K562 (cell line): ENCODE measurements at regions not wholly inside any gene's neighbourhood (a gene's known extent, or its start where the extent isn't known, plus 50 kb on each side); places are given as distances from the start of the nearest gene placed in this dataset.
A peak's percentile ranks its signal among the peaks of the same experiment; 100 is the strongest.

Experiments used
- ATAC-seq: fragments of 200-7000 bp; cut with Tn5 transposase; 3 replicates; pipeline ENCODE4 v1.9.1; 2020; ENCODE audit warnings: moderate library complexity
- BruUV-seq: library from RNA; stranded (reverse); fragments of 400-500 nt; replicated peaks from 2 replicates; lab custom pipeline; 2021; lab: Mats Ljungman, UMichigan
- CTCF ChIA-PET: fragments of 300-600 bp; formaldehyde crosslinking; extraction: SDS; loops from one replicate; lab custom pipeline; 2021; ENCODE audit warnings: low intra/inter-chr PET ratio; lab: Yijun Ruan, JAX
- POLR2A ChIA-PET: fragments of 300-600, 350-650 bp; sonication (Branson Sonifier 250); formaldehyde crosslinking; extraction: SDS; loops from one replicate; lab custom pipeline; 2021; ENCODE audit warnings: antibody characterized with exemption, inconsistent platforms; lab: Yijun Ruan, JAX
- DNase-seq, 4 experiments: peaks; one replicate each; pipeline versions ENCODE4 v3.0.0 to v3.0.0-alpha.2; 2011 to 2018; ENCODE audit warnings: low spot score in 3 of 4, mixed read lengths in 3 of 4; ENCODE audit errors: extremely low read depth in 1 of 4
- FAIRE-seq: peaks from 2 replicates; lab custom pipeline; 2011; peaks lifted over from hg19 to GRCh38; lab: Jason Lieb, UNC
- H2AFZ ChIP-seq: 2 replicates; pipeline ENCODE4 v1.6.0; 2011; ENCODE audit warnings: low read depth, low read length, control low read depth, inconsistent platforms
- H3K27ac ChIP-seq: fragments of 200-600 bp; 3 replicates; pipeline ENCODE4 v1.8.0; 2011; ENCODE audit warnings: low read depth, mild to moderate bottlenecking, control low read depth, inconsistent platforms, low read length, moderate library complexity, mixed read lengths; ENCODE audit errors: extremely low read depth
- H3K27me3 ChIP-seq, 2 experiments: fragments of 300-600 bp in 1 of 2; 2 replicates in 1 of 2; 3 replicates in 1 of 2; pipeline versions ENCODE4 v1.6.0 to v1.8.0; 2011; ENCODE audit warnings: inconsistent platforms in 2 of 2, low read length in 2 of 2, mild to moderate bottlenecking in 1 of 2, mixed read lengths in 1 of 2, moderate library complexity in 1 of 2; ENCODE audit not compliant: control insufficient read depth in 2 of 2, insufficient read depth in 2 of 2
- H3K36me3 ChIP-seq: fragments of 300-600 bp; 3 replicates; pipeline ENCODE4 v1.8.0; 2011; ENCODE audit warnings: mild to moderate bottlenecking, low read length, inconsistent platforms; ENCODE audit not compliant: control insufficient read depth, insufficient read depth
- H3K4me1 ChIP-seq, 2 experiments: fragments of 200-600 bp in 1 of 2; replicated peaks in 1 of 2; 2 replicates in 1 of 2; 3 replicates in 1 of 2; pipeline versions ENCODE4 v1.5.1 to v1.8.0; 2011; ENCODE audit warnings: inconsistent platforms in 2 of 2, low read length in 2 of 2, mild to moderate bottlenecking in 1 of 2, mixed read lengths in 1 of 2, moderate library complexity in 1 of 2; ENCODE audit not compliant: control insufficient read depth in 2 of 2, insufficient read depth in 2 of 2
- H3K4me2 ChIP-seq: 2 replicates; pipeline ENCODE4 v1.6.1; 2011; ENCODE audit warnings: low read length, control low read depth, inconsistent platforms, mixed read lengths; ENCODE audit not compliant: insufficient read depth
- H3K4me3 ChIP-seq: fragments of 200-600 bp; sonication (generic), shearing (Covaris generic); 2 replicates; pipeline ENCODE4 v1.5.1; 2016; ENCODE audit warnings: control low read depth, inconsistent platforms
- H3K79me2 ChIP-seq: fragments of 200-600 bp; 3 replicates; pipeline ENCODE4 v1.8.0; 2011; ENCODE audit warnings: low read length, inconsistent platforms; ENCODE audit not compliant: control insufficient read depth, insufficient read depth
- H3K9ac ChIP-seq, 2 experiments: 2 replicates each; pipeline versions ENCODE4 v1.6.0 to v1.6.1; 2011; ENCODE audit warnings: low read depth in 2 of 2, low read length in 2 of 2, control low read depth in 1 of 2, inconsistent platforms in 1 of 2, mild to moderate bottlenecking in 1 of 2, mixed read lengths in 1 of 2; ENCODE audit not compliant: insufficient read depth in 1 of 2
- H3K9me1 ChIP-seq: one replicate; pipeline ENCODE4 v1.6.0; 2011; ENCODE audit warnings: inconsistent platforms, mild to moderate bottlenecking, low read length, moderate library complexity; ENCODE audit not compliant: control insufficient read depth, insufficient read depth
- H3K9me3 ChIP-seq: replicated peaks from 2 replicates; pipeline ENCODE4 v1.5.1; 2011; ENCODE audit warnings: low read depth, low read length, inconsistent platforms; ENCODE audit not compliant: control insufficient read depth, insufficient read depth
- H4K20me1 ChIP-seq: replicated peaks from 2 replicates; pipeline ENCODE4 v1.6.1; 2011; ENCODE audit warnings: low read length, inconsistent platforms, mixed read lengths; ENCODE audit not compliant: control insufficient read depth, insufficient read depth
- ATF2 ChIP-seq: sonication (generic); formaldehyde crosslinking; IDR thresholded peaks from 2 replicates; pipeline ENCODE4 v1.8.1; 2022; ENCODE audit warnings: missing genetic modification reagents
- CBFA2T2 ChIP-seq: fragments of 450-650 bp; conservative IDR thresholded peaks from 2 replicates; pipeline ENCODE4 v1.6.1; 2017; ENCODE audit warnings: mild to moderate bottlenecking
- ELF2 ChIP-seq: fragments of 250-450 bp; sonication (Bioruptor Pico); IDR thresholded peaks from 2 replicates; pipeline ENCODE4 v1.5.0; 2021; ENCODE audit warnings: mild to moderate bottlenecking
- FOSL1 ChIP-seq: fragments of 200-800 bp; sonication (Bioruptor generic); conservative IDR thresholded peaks from 2 replicates; pipeline ENCODE4 v1.6.1; 2016; ENCODE audit warnings: missing genetic modification characterization, missing compliant biosample characterization
- L3MBTL2 ChIP-seq: fragments of 450-650 bp; IDR thresholded peaks from 2 replicates; pipeline ENCODE4 v1.6.1; 2016; ENCODE audit warnings: mild to moderate bottlenecking, moderate library complexity
- SIX5 ChIP-seq, 2 experiments: IDR thresholded peaks; 2 replicates each; pipeline ENCODE4 v1.6.1; 2011; ENCODE audit warnings: low read length in 2 of 2, borderline replicate concordance in 1 of 2, low read depth in 1 of 2, mild to moderate bottlenecking in 1 of 2, moderate library complexity in 1 of 2; ENCODE audit not compliant: insufficient read depth in 1 of 2
- SNAPC5 ChIP-seq: fragments of 250-450 bp; sonication (Bioruptor Pico); IDR thresholded peaks from 2 replicates; pipeline ENCODE4 v1.8.0; 2021; ENCODE audit warnings: moderate library complexity, mild to moderate bottlenecking, inconsistent platforms
- TOE1 ChIP-seq, 2 experiments: fragments of 450-650 bp in 1 of 2; sonication (generic) in 1 of 2; formaldehyde crosslinking in 1 of 2; IDR thresholded peaks; 2 replicates each; pipeline versions ENCODE4 v1.7.1 to v1.8.0; 2016 to 2022; ENCODE audit warnings: borderline replicate concordance in 2 of 2, mild to moderate bottlenecking in 2 of 2, antibody characterized with exemption in 1 of 2, inconsistent platforms in 1 of 2, low read depth in 1 of 2, missing genetic modification reagents in 1 of 2, moderate library complexity in 1 of 2
- WGBS: fragments of 100-300 bp; shearing (Covaris generic); methylation state at CpG from one replicate; pipeline ENCODE4 v1.1.6; 2016; ENCODE audit warnings: low coverage, mixed read lengths; ENCODE audit not compliant: insufficient coverage; ENCODE audit errors: missing lambda C conversion rate; 5-methylcytosine and 5-hydroxymethylcytosine counted together
- in situ Hi-C: fragments of 300-500 bp; cut with MboI; formaldehyde crosslinking; loops from 4 replicates; pipeline ENCODE4 v1.15.0; 2018; ENCODE audit warnings: inconsistent platforms, mixed read lengths
- intact Hi-C: fragments of 100-400 bp; cut with micrococcal nuclease; formaldehyde crosslinking; loops from 2 replicates; pipeline ENCODE4 v1.14.2; 2022
- TF ChIP-seq, protein P1 (sequence below): fragments of 450-650 bp; IDR thresholded peaks from 2 replicates; pipeline ENCODE4 v1.6.1; 2017; ENCODE audit warnings: antibody characterized with exemption

DNA sequence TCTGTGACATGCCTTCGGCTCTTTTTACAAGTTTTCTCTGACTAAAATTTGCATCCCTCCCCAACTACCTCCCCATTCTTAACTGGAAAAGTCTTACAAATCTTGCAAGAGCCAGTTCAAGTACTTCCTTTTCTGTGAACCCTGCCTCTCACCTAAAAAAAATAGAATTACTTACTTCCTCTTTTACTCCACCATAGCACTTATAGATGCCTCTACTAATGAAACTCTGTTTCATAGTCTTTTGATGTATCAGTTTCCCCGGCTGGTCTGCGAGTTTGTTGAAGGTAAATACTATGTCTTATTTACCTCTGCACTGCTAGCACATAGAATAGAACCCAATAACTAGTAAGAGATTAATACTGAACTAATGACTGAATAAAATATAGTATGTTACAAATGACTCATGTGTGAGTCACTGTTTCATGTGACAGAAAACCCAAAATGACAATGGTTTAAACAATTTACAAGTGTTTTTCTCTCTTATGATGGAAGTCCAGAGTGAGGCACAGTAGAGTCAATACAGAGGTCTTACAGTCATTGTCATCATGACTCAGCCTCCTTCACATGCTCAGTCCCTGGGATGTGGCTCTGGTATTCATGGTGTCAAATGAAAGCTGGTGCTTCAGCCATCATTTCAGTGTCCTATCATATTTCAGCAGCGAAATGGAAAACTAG, 393.5 kb downstream of the RSL24D1 start:
- POLR2A ChIA-PET, result no interaction called here
- DNase-seq (no peak), FAIRE-seq (no peak), ATAC-seq (no peak)
- H3K27ac ChIP-seq, result no peak overlapping the region
- intact Hi-C loops (no loop called here), in situ Hi-C loops (no loop called here)
- no peaks in the 10 kb centered on the region for H3K36me3 ChIP-seq
- no peaks in the 10 kb centered on the region for H4K20me1 ChIP-seq
- H3K27me3 ChIP-seq, result no peaks in the 10 kb centered on the region
- H3K9me1 ChIP-seq, result no peaks in the 10 kb centered on the region
- WGBS, result 0% methylated on average over 4 of the region's 4 CpGs
- H3K4me2 ChIP-seq, result no peak overlapping the region
- H2AFZ ChIP-seq, result no peak overlapping the region
- H3K4me1 ChIP-seq, result no peaks in the 10 kb centered on the region
- BruUV-seq, result no TSS peak
- no peaks in the 10 kb centered on the region; the same call in 1 of the 2 replicates for H3K9me3 ChIP-seq
- H3K9ac ChIP-seq, result no peak overlapping the region
- TF ChIP-seq FOSL1 (tag) (peak; percentile 36; the same call in 1 of the 2 replicates), TOE1 (IDR thresholded peaks at IDR 0.05; ENCODE audit: borderline replicate concordance) (no peak), TOE1 (CRISPR knock-in tag; IDR thresholded peaks at IDR 0.05; ENCODE audit: borderline replicate concordance, low read depth) (no peak)
- CTCF ChIA-PET, result no interaction called here
- H3K4me3 ChIP-seq, result no peak overlapping the region
- no peaks in the 10 kb centered on the region for H3K79me2 ChIP-seq

DNA sequence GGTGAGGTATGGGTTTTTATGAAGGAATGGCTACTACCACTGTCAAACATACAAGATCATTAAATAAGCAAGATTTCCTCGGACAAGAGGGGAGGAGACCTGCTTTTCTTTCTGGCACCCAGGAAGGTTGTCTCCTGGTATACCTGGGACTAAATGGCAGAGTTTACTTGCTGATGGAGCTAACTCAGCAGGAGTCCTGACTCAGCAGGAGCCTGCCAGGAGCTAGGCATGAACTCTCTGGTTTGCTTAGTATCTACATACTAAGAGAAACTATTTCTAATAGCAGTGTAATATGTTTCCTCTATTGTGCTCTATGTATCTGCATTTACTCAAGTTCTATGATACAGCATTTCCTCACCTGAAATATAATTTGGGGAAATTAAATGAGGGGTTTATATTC, 404.2 kb downstream of the RSL24D1 start:
- in situ Hi-C loops, result no loop called here
- FAIRE-seq (no peak), ATAC-seq (no peak), DNase-seq (no peak)
- no peak overlapping the region for H3K9ac ChIP-seq
- TF ChIP-seq, protein P1, sequence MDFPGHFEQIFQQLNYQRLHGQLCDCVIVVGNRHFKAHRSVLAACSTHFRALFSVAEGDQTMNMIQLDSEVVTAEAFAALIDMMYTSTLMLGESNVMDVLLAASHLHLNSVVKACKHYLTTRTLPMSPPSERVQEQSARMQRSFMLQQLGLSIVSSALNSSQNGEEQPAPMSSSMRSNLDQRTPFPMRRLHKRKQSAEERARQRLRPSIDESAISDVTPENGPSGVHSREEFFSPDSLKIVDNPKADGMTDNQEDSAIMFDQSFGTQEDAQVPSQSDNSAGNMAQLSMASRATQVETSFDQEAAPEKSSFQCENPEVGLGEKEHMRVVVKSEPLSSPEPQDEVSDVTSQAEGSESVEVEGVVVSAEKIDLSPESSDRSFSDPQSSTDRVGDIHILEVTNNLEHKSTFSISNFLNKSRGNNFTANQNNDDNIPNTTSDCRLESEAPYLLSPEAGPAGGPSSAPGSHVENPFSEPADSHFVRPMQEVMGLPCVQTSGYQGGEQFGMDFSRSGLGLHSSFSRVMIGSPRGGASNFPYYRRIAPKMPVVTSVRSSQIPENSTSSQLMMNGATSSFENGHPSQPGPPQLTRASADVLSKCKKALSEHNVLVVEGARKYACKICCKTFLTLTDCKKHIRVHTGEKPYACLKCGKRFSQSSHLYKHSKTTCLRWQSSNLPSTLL, result no peak
- TF ChIP-seq CBFA2T2, result no peak
- no peak for TF ChIP-seq SIX5 (IDR thresholded peaks at IDR 0.05; ENCODE audit: borderline replicate concordance in 1 of 2, insufficient read depth in 1 of 2, low read depth in 1 of 2, low read length in 2 of 2)
- TF ChIP-seq SNAPC5, result no peak
- no peak for TF ChIP-seq ATF2 (CRISPR knock-in tag)
- TF ChIP-seq L3MBTL2, result no peak
- TF ChIP-seq ELF2 (CRISPR knock-in tag), result no peak
- H4K20me1 ChIP-seq, result no peaks in the 10 kb centered on the region
- no peaks in the 10 kb centered on the region for H3K4me1 ChIP-seq
- H3K9me1 ChIP-seq, result no peaks in the 10 kb centered on the region
- H2AFZ ChIP-seq, result no peak overlapping the region
- H3K79me2 ChIP-seq, result no peaks in the 10 kb centered on the region
- H3K27ac ChIP-seq, result no peak overlapping the region
- intact Hi-C loops, result no loop called here
- ChIA-PET CTCF (no interaction called here), POLR2A (no interaction called here)
- no peaks in the 10 kb centered on the region for H3K36me3 ChIP-seq
- no peaks in the 10 kb centered on the region for H3K27me3 ChIP-seq
- no peak overlapping the region for H3K4me3 ChIP-seq
- no TSS peak for BruUV-seq
- no peaks in the 10 kb centered on the region; the same call in 1 of the 2 replicates for H3K9me3 ChIP-seq
- 0% methylated on average over 1 of the region's 1 CpG for WGBS
- H3K4me2 ChIP-seq, result no peak overlapping the region
